AG09319 (cell line): ENCODE measurements at regions not wholly inside any gene's neighbourhood (a gene's known extent, or its start where the extent isn't known, plus 50 kb on each side); places are given as distances from the start of the nearest gene placed in this dataset.

Experiments used
- DNase-seq: peaks from one replicate; pipeline ENCODE4 v3.0.0-alpha.2; 2010; ENCODE audit warnings: low read depth; ENCODE audit errors: extremely low read depth
- TF ChIP-seq, protein P1 (sequence below): IDR thresholded peaks from 2 replicates; pipeline ENCODE4 v1.5.1; 2011; ENCODE audit warnings: low read depth, mild to moderate bottlenecking, inconsistent platforms, low read length, moderate library complexity

- DNase-seq, result no peak
- TF ChIP-seq, protein P1, sequence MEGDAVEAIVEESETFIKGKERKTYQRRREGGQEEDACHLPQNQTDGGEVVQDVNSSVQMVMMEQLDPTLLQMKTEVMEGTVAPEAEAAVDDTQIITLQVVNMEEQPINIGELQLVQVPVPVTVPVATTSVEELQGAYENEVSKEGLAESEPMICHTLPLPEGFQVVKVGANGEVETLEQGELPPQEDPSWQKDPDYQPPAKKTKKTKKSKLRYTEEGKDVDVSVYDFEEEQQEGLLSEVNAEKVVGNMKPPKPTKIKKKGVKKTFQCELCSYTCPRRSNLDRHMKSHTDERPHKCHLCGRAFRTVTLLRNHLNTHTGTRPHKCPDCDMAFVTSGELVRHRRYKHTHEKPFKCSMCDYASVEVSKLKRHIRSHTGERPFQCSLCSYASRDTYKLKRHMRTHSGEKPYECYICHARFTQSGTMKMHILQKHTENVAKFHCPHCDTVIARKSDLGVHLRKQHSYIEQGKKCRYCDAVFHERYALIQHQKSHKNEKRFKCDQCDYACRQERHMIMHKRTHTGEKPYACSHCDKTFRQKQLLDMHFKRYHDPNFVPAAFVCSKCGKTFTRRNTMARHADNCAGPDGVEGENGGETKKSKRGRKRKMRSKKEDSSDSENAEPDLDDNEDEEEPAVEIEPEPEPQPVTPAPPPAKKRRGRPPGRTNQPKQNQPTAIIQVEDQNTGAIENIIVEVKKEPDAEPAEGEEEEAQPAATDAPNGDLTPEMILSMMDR, result no peak
These were observed 132.9 kb upstream of the DST start for GRCh38 chr6:56775498-56776166.

- TF ChIP-seq, protein P1, result no peak
- DNase-seq, result peak; percentile 20
These were observed 130.1 kb upstream of the DST start for GRCh38 chr6:56772737-56773184.

DNA sequence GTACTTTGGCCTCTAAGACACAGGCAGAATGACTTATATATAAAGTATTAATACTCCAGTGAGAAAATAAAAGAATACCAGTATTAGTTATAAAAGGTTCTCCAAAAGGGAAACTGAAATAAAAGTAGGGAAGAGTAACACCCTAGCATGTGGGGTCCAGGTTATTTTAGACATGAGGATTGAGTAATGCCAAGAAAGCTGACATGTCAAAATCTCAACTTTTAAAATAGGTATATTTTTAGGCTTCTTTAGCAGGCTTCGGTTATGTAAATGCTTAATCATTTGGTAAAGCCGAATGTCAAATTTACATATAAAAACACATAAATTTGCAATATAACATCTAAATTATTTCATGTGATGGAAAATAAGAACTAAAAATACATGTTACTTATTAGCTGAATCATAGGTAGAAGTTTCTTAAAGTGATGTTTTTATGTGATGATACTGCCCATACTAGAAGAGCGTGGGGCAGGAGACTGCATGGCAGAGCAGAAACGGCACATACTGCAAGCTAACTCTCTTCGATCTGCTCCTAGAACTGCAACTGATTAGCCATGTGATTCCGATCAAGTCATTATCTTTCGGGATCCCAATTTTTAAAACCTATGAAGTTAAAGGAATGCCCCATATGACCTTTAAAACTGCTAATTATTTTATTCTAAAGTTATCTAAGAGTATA lies 129.4 kb upstream of the DST start:
- no peak for DNase-seq
- TF ChIP-seq, protein P1, result no peak

GRCh38 chr6:56771189-56771588 lies 128.5 kb upstream of the DST start:
- no peak for DNase-seq
- TF ChIP-seq, protein P1, result no peak

DNA sequence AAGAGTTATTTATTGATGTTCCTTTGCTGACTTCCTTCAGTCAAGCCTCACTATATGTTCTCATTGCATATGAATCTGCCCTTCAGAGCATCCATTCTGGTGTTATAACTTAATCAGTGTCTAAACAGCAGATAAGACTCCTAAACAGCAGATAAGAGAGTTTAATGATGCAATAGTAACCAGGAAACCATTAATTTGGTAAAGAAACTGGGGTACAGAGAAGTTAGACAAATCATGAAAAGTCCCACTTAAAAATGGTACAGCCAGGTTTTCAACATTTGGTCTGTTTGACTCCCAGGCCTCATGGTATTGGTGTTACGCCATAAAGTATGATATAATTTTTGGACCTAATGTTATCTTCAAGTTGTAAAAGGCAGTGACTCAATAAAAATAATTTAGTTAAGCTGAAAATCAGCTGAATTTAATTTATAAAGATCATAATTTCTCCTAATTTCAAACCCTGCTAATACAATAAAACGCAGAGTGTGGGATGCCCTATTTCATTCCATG lies 127.4 kb upstream of the DST start:
- TF ChIP-seq, protein P1, result no peak

GRCh38 chr6:56767892-56768531 lies 125.3 kb upstream of the DST start:
- no peak for DNase-seq
- TF ChIP-seq, protein P1, result no peak; the same call in 1 of the 2 replicates

More for the DNA sequence above, 127.4 kb upstream of the DST start:
- DNase-seq, result no peak

GRCh38 chr6:56767435-56767834 lies 124.7 kb upstream of the DST start:
- DNase-seq, result no peak
- TF ChIP-seq, protein P1, result no peak
